ENCODE measurements at regions not wholly inside any gene's neighbourhood (a gene's known extent, or its start where the extent isn't known, plus 50 kb on each side); places are given as distances from the start of the nearest gene placed in this dataset.

- 65 to 70% methylated on average over 3 of the region's 3 CpGs for WGBS, 2 experiments
- H3K27me3 ChIP-seq (ENCODE audit: control insufficient read depth, insufficient read depth, low read length, poor library complexity, severe bottlenecking): no peaks in the 10 kb centered on the region
- H3K4me1 ChIP-seq (ENCODE audit: control insufficient read depth, insufficient read depth, low read length): peaks cover 9% of the 10 kb centered on the region
- H3K27ac ChIP-seq (ENCODE audit: insufficient read depth, low read depth, low read length, poor library complexity, severe bottlenecking): no peak overlapping the region
- no peaks in the 10 kb centered on the region for H3K36me3 ChIP-seq (ENCODE audit: control insufficient read depth, insufficient read depth, low read length)
- H3K9me3 ChIP-seq (ENCODE audit: control insufficient read depth, low read length): no peaks in the 10 kb centered on the region
- H3K4me3 ChIP-seq (ENCODE audit: insufficient read depth, low read depth, low read length): no peak overlapping the region
Measured at GRCh38 chr16:6279286-6279685, 1053.4 kb upstream of the RBFOX1 start.

DNA sequence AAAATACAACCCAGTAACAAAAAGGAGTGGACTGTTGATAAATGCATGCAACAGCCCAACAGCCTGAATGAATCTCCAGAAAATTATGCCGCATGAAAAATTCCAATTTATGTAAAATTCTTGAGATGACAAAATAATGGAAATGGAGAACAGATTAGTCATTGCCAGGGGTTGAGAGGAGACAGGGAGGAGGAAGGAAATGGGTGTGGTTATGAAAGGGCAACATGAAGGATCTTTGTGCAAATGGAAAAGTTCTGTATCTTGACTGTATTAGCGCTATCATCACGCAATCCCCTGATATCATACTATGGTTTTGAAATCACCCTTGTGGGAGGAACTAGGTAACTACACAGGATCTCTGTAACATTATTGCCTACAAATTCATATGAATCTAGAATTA is 1058.3 kb upstream of the RBFOX1 start:
- Histone ChIP-seq H3K27me3 (ENCODE audit: control insufficient read depth, insufficient read depth, low read length, poor library complexity, severe bottlenecking) (no peaks in the 10 kb centered on the region), H3K4me1 (ENCODE audit: control insufficient read depth, insufficient read depth, low read length) (no peaks in the 10 kb centered on the region), H3K36me3 (ENCODE audit: control insufficient read depth, insufficient read depth, low read length) (no peaks in the 10 kb centered on the region), H3K27ac (ENCODE audit: insufficient read depth, low read depth, low read length, poor library complexity, severe bottlenecking) (no peak overlapping the region), H3K9me3 (ENCODE audit: control insufficient read depth, low read length) (no peaks in the 10 kb centered on the region), H3K4me3 (ENCODE audit: insufficient read depth, low read depth, low read length) (no peak overlapping the region)
- WGBS, 2 experiments: 82 to 97% methylated on average over 3 of the region's 3 CpGs

- no peak overlapping the region for H3K4me3 ChIP-seq (ENCODE audit: insufficient read depth, low read depth, low read length)
- WGBS, 2 experiments: 92% methylated on average over 3 of the region's 3 CpGs
- no peak overlapping the region for H3K27ac ChIP-seq (ENCODE audit: insufficient read depth, low read depth, low read length, poor library complexity, severe bottlenecking)
- no peaks in the 10 kb centered on the region for H3K4me1 ChIP-seq (ENCODE audit: control insufficient read depth, insufficient read depth, low read length)
- H3K36me3 ChIP-seq (ENCODE audit: control insufficient read depth, insufficient read depth, low read length): no peaks in the 10 kb centered on the region
- no peaks in the 10 kb centered on the region for H3K27me3 ChIP-seq (ENCODE audit: control insufficient read depth, insufficient read depth, low read length, poor library complexity, severe bottlenecking)
- H3K9me3 ChIP-seq (ENCODE audit: control insufficient read depth, low read length): no peaks in the 10 kb centered on the region
Measured at GRCh38 chr16:6267682-6268081, 1065.0 kb upstream of the RBFOX1 start.

DNA sequence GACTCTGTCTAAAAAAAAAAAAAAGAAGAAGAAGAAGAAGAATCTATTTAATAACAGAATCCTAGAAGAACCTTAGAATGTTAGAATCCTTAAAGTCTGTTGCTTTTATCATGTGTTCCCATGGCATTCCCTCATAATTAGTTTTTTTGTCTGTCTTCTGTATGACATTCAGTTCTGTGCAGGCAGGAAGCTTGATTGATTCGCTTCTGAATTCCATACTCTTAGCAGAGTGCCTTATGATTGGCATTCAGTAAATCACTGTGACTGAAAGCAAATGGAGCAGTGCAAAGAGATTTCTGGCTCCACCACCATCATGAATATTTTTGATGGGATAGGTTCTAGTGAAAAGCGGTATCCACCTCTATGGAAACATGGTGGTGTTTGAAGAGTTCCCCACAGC is 1065.9 kb upstream of the RBFOX1 start:
- 97 to 100% methylated on average over 2 of the region's 2 CpGs for WGBS, 2 experiments
- no peaks in the 10 kb centered on the region for H3K27me3 ChIP-seq (ENCODE audit: control insufficient read depth, insufficient read depth, low read length, poor library complexity, severe bottlenecking)
- no peaks in the 10 kb centered on the region for H3K4me1 ChIP-seq (ENCODE audit: control insufficient read depth, insufficient read depth, low read length)
- no peaks in the 10 kb centered on the region for H3K9me3 ChIP-seq (ENCODE audit: control insufficient read depth, low read length)
- H3K27ac ChIP-seq (ENCODE audit: insufficient read depth, low read depth, low read length, poor library complexity, severe bottlenecking): no peak overlapping the region
- no peak overlapping the region for H3K4me3 ChIP-seq (ENCODE audit: insufficient read depth, low read depth, low read length)
- no peaks in the 10 kb centered on the region for H3K36me3 ChIP-seq (ENCODE audit: control insufficient read depth, insufficient read depth, low read length)

- no peaks in the 10 kb centered on the region for H3K36me3 ChIP-seq (ENCODE audit: control insufficient read depth, insufficient read depth, low read length)
- no peaks in the 10 kb centered on the region for H3K27me3 ChIP-seq (ENCODE audit: control insufficient read depth, insufficient read depth, low read length, poor library complexity, severe bottlenecking)
- H3K4me3 ChIP-seq (ENCODE audit: insufficient read depth, low read depth, low read length): no peak overlapping the region
- 95% methylated on average over 4 of the region's 4 CpGs for WGBS, 2 experiments
- no peaks in the 10 kb centered on the region for H3K4me1 ChIP-seq (ENCODE audit: control insufficient read depth, insufficient read depth, low read length)
- H3K9me3 ChIP-seq (ENCODE audit: control insufficient read depth, low read length): no peaks in the 10 kb centered on the region
- H3K27ac ChIP-seq (ENCODE audit: insufficient read depth, low read depth, low read length, poor library complexity, severe bottlenecking): no peak overlapping the region
Measured at GRCh38 chr16:6265968-6266367, 1066.7 kb upstream of the RBFOX1 start.

- no peaks in the 10 kb centered on the region for H3K4me1 ChIP-seq (ENCODE audit: control insufficient read depth, insufficient read depth, low read length)
- H3K36me3 ChIP-seq (ENCODE audit: control insufficient read depth, insufficient read depth, low read length): no peaks in the 10 kb centered on the region
- 98% methylated on average over 3 of the region's 3 CpGs for WGBS, 2 experiments
- no peaks in the 10 kb centered on the region for H3K27me3 ChIP-seq (ENCODE audit: control insufficient read depth, insufficient read depth, low read length, poor library complexity, severe bottlenecking)
- H3K9me3 ChIP-seq (ENCODE audit: control insufficient read depth, low read length): no peaks in the 10 kb centered on the region
- no peak overlapping the region for H3K27ac ChIP-seq (ENCODE audit: insufficient read depth, low read depth, low read length, poor library complexity, severe bottlenecking)
- no peak overlapping the region for H3K4me3 ChIP-seq (ENCODE audit: insufficient read depth, low read depth, low read length)
Measured at GRCh38 chr16:6258056-6258455, 1074.6 kb upstream of the RBFOX1 start.

- Histone ChIP-seq H3K27ac (ENCODE audit: insufficient read depth, low read depth, low read length, poor library complexity, severe bottlenecking) (no peak overlapping the region), H3K4me3 (ENCODE audit: insufficient read depth, low read depth, low read length) (no peak overlapping the region), H3K4me1 (ENCODE audit: control insufficient read depth, insufficient read depth, low read length) (no peaks in the 10 kb centered on the region), H3K9me3 (ENCODE audit: control insufficient read depth, low read length) (no peaks in the 10 kb centered on the region), H3K27me3 (ENCODE audit: control insufficient read depth, insufficient read depth, low read length, poor library complexity, severe bottlenecking) (no peaks in the 10 kb centered on the region), H3K36me3 (ENCODE audit: control insufficient read depth, insufficient read depth, low read length) (no peaks in the 10 kb centered on the region)
- 92 to 94% methylated on average over 4 of the region's 4 CpGs for WGBS, 2 experiments
Measured at GRCh38 chr16:6252541-6252940, 1080.1 kb upstream of the RBFOX1 start.

- WGBS, 2 experiments: 36 to 37% methylated on average over 3 of the region's 3 CpGs
Measured at GRCh38 chr16:6250511-6250910, 1082.1 kb upstream of the RBFOX1 start.

DNA sequence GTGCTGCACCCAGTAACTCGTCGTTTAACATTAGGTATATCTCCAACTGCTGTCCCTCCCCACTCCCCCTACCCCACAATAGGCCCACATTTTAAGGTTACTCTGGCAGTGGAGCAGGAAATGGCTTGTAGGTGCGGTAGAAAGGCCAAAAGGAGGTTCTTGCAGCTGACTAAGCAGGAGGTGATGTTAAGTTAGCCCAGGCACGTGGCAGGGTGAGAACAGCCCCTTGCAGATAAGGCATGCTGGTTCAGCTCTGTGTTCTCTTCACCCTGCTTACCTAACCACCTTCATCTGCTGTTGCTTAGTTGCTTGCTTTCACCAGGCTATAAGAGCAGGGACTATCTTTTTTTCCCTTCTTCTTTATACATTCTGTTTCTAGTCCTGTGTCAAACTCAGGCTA is 1082.8 kb upstream of the RBFOX1 start:
- Histone ChIP-seq H3K9me3 (ENCODE audit: control insufficient read depth, low read length) (no peaks in the 10 kb centered on the region), H3K27ac (ENCODE audit: insufficient read depth, low read depth, low read length, poor library complexity, severe bottlenecking) (no peak overlapping the region), H3K4me1 (ENCODE audit: control insufficient read depth, insufficient read depth, low read length) (no peaks in the 10 kb centered on the region), H3K4me3 (ENCODE audit: insufficient read depth, low read depth, low read length) (no peak overlapping the region), H3K27me3 (ENCODE audit: control insufficient read depth, insufficient read depth, low read length, poor library complexity, severe bottlenecking) (no peaks in the 10 kb centered on the region), H3K36me3 (ENCODE audit: control insufficient read depth, insufficient read depth, low read length) (no peaks in the 10 kb centered on the region)
- 77 to 79% methylated on average over 4 of the region's 4 CpGs for WGBS, 2 experiments

More at GRCh38 chr16:6250511-6250910, 1082.1 kb upstream of the RBFOX1 start:
- no peak overlapping the region for H3K4me3 ChIP-seq (ENCODE audit: insufficient read depth, low read depth, low read length)
- no peaks in the 10 kb centered on the region for H3K9me3 ChIP-seq (ENCODE audit: control insufficient read depth, low read length)
- no peaks in the 10 kb centered on the region for H3K36me3 ChIP-seq (ENCODE audit: control insufficient read depth, insufficient read depth, low read length)
- H3K27me3 ChIP-seq (ENCODE audit: control insufficient read depth, insufficient read depth, low read length, poor library complexity, severe bottlenecking): no peaks in the 10 kb centered on the region
- H3K4me1 ChIP-seq (ENCODE audit: control insufficient read depth, insufficient read depth, low read length): no peaks in the 10 kb centered on the region
- no peak overlapping the region for H3K27ac ChIP-seq (ENCODE audit: insufficient read depth, low read depth, low read length, poor library complexity, severe bottlenecking)

GRCh38 chr16:6248199-6248598 is 1084.4 kb upstream of the RBFOX1 start:
- Histone ChIP-seq H3K4me3 (ENCODE audit: insufficient read depth, low read depth, low read length) (no peak overlapping the region), H3K9me3 (ENCODE audit: control insufficient read depth, low read length) (no peaks in the 10 kb centered on the region), H3K36me3 (ENCODE audit: control insufficient read depth, insufficient read depth, low read length) (no peaks in the 10 kb centered on the region), H3K27ac (ENCODE audit: insufficient read depth, low read depth, low read length, poor library complexity, severe bottlenecking) (no peak overlapping the region), H3K4me1 (ENCODE audit: control insufficient read depth, insufficient read depth, low read length) (no peaks in the 10 kb centered on the region), H3K27me3 (ENCODE audit: control insufficient read depth, insufficient read depth, low read length, poor library complexity, severe bottlenecking) (no peaks in the 10 kb centered on the region)
- 84 to 94% methylated on average over 3 to 4 of the region's 4 CpGs for WGBS, 2 experiments

GRCh38 chr16:6247775-6248174 is 1084.9 kb upstream of the RBFOX1 start:
- H3K4me3 ChIP-seq (ENCODE audit: insufficient read depth, low read depth, low read length): no peak overlapping the region
- no peaks in the 10 kb centered on the region for H3K27me3 ChIP-seq (ENCODE audit: control insufficient read depth, insufficient read depth, low read length, poor library complexity, severe bottlenecking)
- no peak overlapping the region for H3K27ac ChIP-seq (ENCODE audit: insufficient read depth, low read depth, low read length, poor library complexity, severe bottlenecking)
- no peaks in the 10 kb centered on the region for H3K36me3 ChIP-seq (ENCODE audit: control insufficient read depth, insufficient read depth, low read length)
- no peaks in the 10 kb centered on the region for H3K9me3 ChIP-seq (ENCODE audit: control insufficient read depth, low read length)
- H3K4me1 ChIP-seq (ENCODE audit: control insufficient read depth, insufficient read depth, low read length): no peaks in the 10 kb centered on the region
- 85 to 94% methylated on average over 3 to 4 of the region's 4 CpGs for WGBS, 2 experiments
